Activated CD4-positive, alpha-beta memory T cell treated with anti-CD3 and anti-CD28 coated beads for 36 hours (primary cell): ENCODE measurements at regions not wholly inside any gene's neighbourhood (a gene's known extent, or its start where the extent isn't known, plus 50 kb on each side); places are given as distances from the start of the nearest gene placed in this dataset.

Experiments used
- CTCF ChIA-PET: fragments of 350-600 bp; sonication (Branson Sonifier 250); formaldehyde crosslinking; loops from one replicate; lab custom pipeline; 2021; ENCODE audit warnings: antibody characterized with exemption, inconsistent platforms; lab: Charles Lee
- POLR2A ChIA-PET: fragments of 350-600 bp; sonication (Branson Sonifier 250); formaldehyde crosslinking; loops from one replicate; lab custom pipeline; 2021; ENCODE audit warnings: antibody characterized with exemption; lab: Charles Lee
- DNase-seq: peaks from one replicate; pipeline ENCODE4 v3.0.0-alpha.2; 2020
- H3K27ac Mint-ChIP-seq: one replicate; pipeline ENCODE4 v1.8.0; 2021; ENCODE audit warnings: mixed read lengths
- H3K27me3 Mint-ChIP-seq: one replicate; pipeline ENCODE4 v1.8.0; 2021; ENCODE audit warnings: mixed read lengths
- H3K36me3 Mint-ChIP-seq: one replicate; pipeline ENCODE4 v1.8.0; 2021; ENCODE audit warnings: mixed read lengths
- H3K4me1 Mint-ChIP-seq: one replicate; pipeline ENCODE4 v1.8.0; 2021; ENCODE audit warnings: low read depth, mixed read lengths
- H3K4me3 Mint-ChIP-seq: one replicate; pipeline ENCODE4 v1.8.0; 2021; ENCODE audit warnings: mild to moderate bottlenecking, mixed read lengths
- H3K9me3 Mint-ChIP-seq: one replicate; pipeline ENCODE4 v1.8.0; 2021; ENCODE audit warnings: mixed read lengths
- intact Hi-C: fragments of 100-400 bp; cut with micrococcal nuclease; formaldehyde crosslinking; loops from one replicate; pipeline ENCODE4 v1.15.1; 2023

DNA sequence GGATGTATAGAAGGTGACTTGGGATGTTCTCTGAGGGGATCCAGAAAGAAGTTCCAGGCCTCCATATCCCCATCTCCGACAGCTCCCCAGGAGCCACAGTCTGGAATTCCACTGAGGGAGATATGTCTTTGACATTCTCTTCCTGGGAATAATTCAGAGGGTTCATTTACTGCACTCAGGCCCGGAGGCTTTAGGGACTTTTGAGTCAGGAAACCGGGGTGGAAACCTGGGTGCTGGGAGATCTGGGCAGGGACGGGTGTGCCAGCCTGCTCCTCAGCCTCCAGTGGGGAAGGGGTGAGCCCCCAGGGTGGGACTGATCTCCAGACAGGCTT lies 147.7 kb downstream of the SMAD6 start:
- Mint-ChIP-seq H3K4me1 (peaks cover 9% of the 10 kb centered on the region), H3K9me3 (no peaks in the 10 kb centered on the region), H3K4me3 (no peak overlapping the region), H3K27ac (no peak overlapping the region), H3K27me3 (peaks cover 14% of the 10 kb centered on the region), H3K36me3 (no peaks in the 10 kb centered on the region)
- ChIA-PET POLR2A (no interaction called here), CTCF (interaction anchor here (0.9 to 6.0 kb wide), 5 partner anchors 12 to 482 kb away, joined by 3 to 95 read pairs (median 56); no protein-coding TSS in a partner anchor)
- intact Hi-C loops, result loop anchor here (5.0 kb wide), 1 partner anchor 232 kb away; no protein-coding TSS in a partner anchor
- no peak for DNase-seq

DNA sequence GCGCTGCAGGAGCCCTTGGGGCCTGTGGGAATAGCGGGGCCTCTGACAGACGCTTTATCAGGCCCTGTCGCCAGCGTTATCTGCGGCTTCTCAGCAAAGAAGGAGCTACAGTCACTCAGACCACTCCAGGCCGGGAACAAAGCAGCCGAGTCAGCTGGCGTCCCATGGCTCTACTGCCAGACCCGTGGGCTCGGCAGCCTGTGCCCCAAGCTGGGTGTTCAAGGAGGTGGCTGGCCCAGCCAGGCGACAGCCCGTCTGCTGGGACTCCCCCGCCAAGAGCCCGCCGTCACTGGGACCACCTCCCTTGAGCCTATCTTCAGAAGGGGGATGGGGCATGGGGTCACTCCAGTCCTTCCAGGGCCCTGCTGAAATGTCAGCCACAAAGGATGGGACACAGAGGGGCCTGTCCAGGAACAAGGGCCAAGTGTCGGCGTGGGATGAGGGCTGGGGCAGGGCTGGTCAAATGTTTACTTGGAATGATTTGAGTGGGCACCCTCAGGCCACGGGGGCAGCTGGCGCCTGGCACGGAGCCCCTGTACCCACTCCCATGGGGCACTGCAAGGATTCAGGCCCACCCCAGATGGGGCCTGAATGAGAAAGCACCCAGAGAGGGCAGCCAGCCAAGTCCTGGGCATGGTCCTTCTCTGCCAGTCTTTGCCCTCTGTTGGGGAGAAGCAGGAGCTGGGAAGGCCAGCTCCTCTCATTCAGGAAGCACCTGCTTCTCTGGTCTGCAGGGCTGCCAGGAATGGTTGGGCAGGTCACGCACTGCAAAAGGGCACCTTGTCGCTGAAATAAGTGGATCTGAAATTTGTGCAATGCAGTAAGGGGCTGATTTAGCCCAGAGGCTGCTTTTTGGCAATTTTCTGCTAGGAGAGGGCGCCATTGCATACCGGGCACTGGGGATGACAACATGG lies 148.3 kb downstream of the SMAD6 start:
- H3K4me3 Mint-ChIP-seq, result no peak overlapping the region
- POLR2A ChIA-PET, result interaction anchor here (0.5 kb wide), 1 partner anchor 1834 kb away, joined by 3 read pairs; no protein-coding TSS in a partner anchor
- H3K36me3 Mint-ChIP-seq, result no peaks in the 10 kb centered on the region
- CTCF ChIA-PET, result interaction anchor here (0.6 to 6.0 kb wide), 21 partner anchors 8 to 583 kb away, joined by 3 to 95 read pairs (median 6); partner anchors contain the start of gene SMAD6
- peak; percentile 7 for DNase-seq
- intact Hi-C loops, result loop anchor here (5.0 kb wide), 1 partner anchor 233 kb away; no protein-coding TSS in a partner anchor
- no peak overlapping the region for H3K27ac Mint-ChIP-seq
- H3K27me3 Mint-ChIP-seq, result peaks cover 12% of the 10 kb centered on the region
- H3K4me1 Mint-ChIP-seq, result peaks cover 9% of the 10 kb centered on the region
- no peaks in the 10 kb centered on the region for H3K9me3 Mint-ChIP-seq

DNA sequence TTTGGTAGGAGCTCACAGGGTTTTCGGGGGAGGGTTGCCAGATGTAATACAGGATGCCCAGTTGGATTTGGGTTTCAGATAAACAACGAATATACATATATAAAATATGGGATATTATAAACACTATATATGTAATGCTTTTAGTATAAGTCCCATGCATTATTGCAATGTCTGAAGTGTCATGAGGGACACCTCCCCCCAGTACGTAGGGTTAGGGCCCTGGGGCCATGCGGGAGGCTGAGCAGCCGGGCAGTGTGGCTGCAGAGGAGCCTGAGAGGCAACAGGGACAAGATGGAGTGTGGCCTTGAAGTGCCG lies 148.9 kb downstream of the SMAD6 start:
- Mint-ChIP-seq H3K4me3 (no peak overlapping the region), H3K36me3 (no peaks in the 10 kb centered on the region), H3K4me1 (peaks cover 9% of the 10 kb centered on the region), H3K9me3 (no peaks in the 10 kb centered on the region), H3K27me3 (peaks cover 10% of the 10 kb centered on the region), H3K27ac (no peak overlapping the region)
- peak; percentile 8 for DNase-seq
- intact Hi-C loops, result loop anchor here (1.0 to 5.0 kb wide), 2 partner anchors 234 to 248 kb away; no protein-coding TSS in a partner anchor
- ChIA-PET CTCF (interaction anchor here (0.6 to 6.0 kb wide), 36 partner anchors 8 to 393 kb away, joined by 3 to 95 read pairs (median 6); partner anchors contain the start of gene SMAD6), POLR2A (interaction anchor here (0.5 kb wide), 1 partner anchor 1833 kb away, joined by 3 read pairs; no protein-coding TSS in a partner anchor)

DNA sequence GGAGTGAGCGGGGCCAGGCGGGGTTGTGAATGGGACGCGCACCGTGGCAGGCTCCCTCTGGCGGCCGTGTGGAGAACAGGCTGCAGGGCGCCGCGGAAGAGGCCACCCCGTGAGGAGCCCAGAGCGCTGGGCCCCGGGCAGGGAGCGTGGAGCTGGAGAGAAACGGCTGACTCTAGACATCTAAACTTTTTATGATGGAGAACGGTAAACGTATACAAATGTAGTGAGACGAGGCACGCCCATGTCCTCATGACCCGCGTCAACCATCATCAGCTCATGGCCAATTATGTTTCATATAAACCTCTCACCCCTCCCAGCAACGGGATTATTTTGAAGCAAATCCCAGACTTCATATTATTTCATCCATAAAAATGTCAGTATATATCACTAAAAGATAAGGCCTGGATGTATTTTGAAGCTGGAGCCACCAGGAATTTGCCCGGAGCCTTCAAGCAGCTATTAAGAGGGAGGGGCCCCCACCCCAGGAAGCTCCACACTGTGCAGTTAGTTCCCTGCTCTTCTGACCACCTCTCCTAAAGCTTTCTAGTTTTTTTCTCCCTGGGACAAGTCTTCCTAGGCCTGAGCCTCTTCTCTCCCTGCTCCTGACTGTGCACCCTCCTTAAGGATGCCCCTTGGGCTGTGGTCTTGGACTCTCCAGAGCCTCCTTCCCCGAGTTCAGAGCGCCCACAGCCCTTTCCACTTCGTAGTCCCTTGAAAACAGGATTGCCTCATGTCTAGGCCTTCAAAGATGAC lies 149.5 kb downstream of the SMAD6 start:
- POLR2A ChIA-PET, result no interaction called here
- no peaks in the 10 kb centered on the region for H3K9me3 Mint-ChIP-seq
- peak; percentile 85 for DNase-seq
- H3K27me3 Mint-ChIP-seq, result peaks cover 10% of the 10 kb centered on the region
- no peak overlapping the region for H3K4me3 Mint-ChIP-seq
- H3K27ac Mint-ChIP-seq, result no peak overlapping the region
- no peaks in the 10 kb centered on the region for H3K36me3 Mint-ChIP-seq
- intact Hi-C loops, result loop anchor here (1.0 to 5.0 kb wide), 2 partner anchors 234 to 248 kb away; no protein-coding TSS in a partner anchor
- CTCF ChIA-PET, result interaction anchor here (0.6 to 6.0 kb wide), 48 partner anchors 9 to 465 kb away, joined by 3 to 95 read pairs (median 5); partner anchors contain the start of genes MAP2K1 and SMAD6
- H3K4me1 Mint-ChIP-seq, result peaks cover 9% of the 10 kb centered on the region

DNA sequence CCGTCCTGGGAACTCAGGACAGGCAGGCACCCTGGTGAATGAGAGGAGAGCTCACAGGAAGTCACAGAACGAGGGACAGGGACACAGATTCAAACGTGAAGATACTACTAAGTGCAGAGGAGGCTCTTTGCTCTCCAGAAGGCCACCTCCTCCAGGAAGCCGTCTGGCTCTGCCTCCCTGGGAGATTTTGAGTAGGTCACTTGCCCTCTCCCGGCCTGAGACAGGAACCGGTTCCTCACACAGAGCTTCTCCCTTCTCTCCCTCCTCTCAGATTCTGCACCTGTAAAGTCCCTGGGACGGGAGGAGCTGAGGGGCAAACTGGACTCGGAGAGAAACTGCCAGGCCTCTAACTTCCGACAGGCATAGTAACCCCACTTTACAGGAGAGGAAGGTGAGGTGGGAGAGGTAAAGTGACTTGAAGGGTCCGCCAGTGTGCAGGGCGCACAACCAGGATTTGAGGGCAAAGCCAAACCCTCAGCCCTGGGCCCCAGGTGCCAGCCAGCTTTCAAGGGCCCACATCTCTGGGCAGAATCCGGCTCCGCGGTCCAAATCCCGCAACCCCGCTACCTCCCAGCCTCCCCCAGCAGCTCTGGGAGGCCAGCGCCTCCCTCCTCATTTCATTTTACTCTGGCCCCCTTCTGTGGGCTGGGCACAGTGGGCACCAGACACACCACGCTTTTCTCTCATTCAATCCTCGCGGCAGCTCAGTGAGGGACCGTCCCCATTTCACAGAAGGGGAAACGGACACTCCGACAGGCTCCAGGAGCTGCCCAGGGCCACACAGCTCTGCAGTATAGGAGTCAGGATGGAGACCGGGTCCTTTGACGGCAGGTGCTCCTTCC lies 150.2 kb downstream of the SMAD6 start:
- Mint-ChIP-seq H3K27me3 (peaks cover 10% of the 10 kb centered on the region), H3K27ac (no peak overlapping the region)
- intact Hi-C loops, result loop anchor here (5.0 kb wide), 1 partner anchor 235 kb away; no protein-coding TSS in a partner anchor

DNA sequence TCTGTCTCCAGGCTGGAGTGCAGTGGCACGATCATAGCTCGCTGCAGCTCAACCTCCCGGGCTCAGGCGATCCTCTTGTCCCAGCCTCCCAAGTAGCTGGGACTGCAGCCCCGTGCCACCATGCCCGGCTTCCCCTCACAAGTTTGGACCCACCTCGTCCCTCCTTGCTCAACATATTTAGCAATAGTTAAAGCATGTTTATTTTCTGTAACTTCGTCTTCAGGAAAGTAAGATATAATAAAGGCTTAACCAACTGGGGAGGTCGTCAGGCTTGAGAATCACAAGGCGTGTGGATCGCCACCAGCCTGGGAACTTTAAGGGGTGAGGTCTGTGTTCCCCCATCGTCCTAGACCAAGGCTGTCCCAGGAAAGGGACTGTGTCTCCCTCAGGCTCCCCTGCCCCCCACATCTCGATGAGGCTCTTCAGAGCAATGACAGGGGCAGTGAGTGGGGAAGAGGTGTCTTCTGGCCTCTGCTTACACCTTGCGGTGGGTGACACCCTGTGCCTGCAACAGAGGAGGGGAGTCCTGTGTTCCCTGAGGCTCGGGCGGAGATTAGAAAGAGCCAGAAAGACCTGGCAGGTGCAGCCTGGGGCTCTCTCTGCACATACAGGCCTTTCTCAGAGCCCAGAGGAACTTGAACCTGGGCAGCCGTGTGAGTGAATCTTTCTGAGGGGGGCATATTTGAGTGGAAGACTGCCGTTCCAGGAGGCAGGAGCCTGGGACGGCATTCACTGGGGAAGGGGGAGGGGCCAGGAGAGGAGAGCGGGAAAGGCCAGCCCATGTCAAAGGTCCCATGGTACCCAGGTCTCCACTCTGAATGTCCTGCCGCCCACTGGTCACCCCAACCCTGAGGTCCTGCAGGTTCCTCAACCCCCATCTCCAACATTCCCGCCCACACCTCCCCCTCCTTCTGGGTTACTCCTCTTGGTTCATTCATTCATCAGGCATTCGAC lies 152.3 kb downstream of the SMAD6 start:
- ChIA-PET POLR2A (no interaction called here), CTCF (interaction anchor here (0.7 to 6.0 kb wide), 4 partner anchors 8 to 251 kb away, joined by 4 to 95 read pairs (median 62); no protein-coding TSS in a partner anchor)
- Mint-ChIP-seq H3K27me3 (peaks cover 10% of the 10 kb centered on the region), H3K27ac (no peak overlapping the region), H3K4me1 (peaks cover 9% of the 10 kb centered on the region), H3K9me3 (no peaks in the 10 kb centered on the region), H3K4me3 (no peak overlapping the region), H3K36me3 (no peaks in the 10 kb centered on the region)
- DNase-seq, result peak; percentile 7
- intact Hi-C loops, result loop anchor here (5.0 kb wide), 1 partner anchor 237 kb away; no protein-coding TSS in a partner anchor

More for the DNA sequence above, 150.2 kb downstream of the SMAD6 start:
- ChIA-PET POLR2A (no interaction called here), CTCF (interaction anchor here (0.6 to 6.0 kb wide), 45 partner anchors 9 to 466 kb away, joined by 3 to 95 read pairs (median 5); partner anchors contain the start of genes MAP2K1 and SMAD6)
- Mint-ChIP-seq H3K4me3 (no peak overlapping the region), H3K4me1 (peaks cover 9% of the 10 kb centered on the region), H3K36me3 (no peaks in the 10 kb centered on the region), H3K9me3 (no peaks in the 10 kb centered on the region)
- peak; percentile 6 for DNase-seq

DNA sequence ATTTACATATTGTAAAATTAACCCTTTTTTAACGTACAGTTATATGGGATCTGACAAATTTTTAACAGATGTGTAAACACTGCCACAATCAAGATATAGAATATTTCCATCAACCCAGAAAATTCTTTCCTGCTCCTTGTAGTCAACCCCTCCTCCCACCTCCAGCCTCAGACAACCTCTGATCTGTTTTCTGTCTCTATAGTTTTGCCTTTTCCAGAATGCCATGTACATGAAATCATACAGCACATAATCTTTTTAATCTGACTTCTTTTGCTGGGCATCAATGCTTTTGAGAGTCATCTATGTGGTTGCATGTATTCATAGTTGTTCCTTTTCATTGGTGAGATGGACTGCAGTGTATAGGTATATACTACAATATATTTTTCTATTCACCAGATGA lies 153.0 kb downstream of the SMAD6 start:
- H3K9me3 Mint-ChIP-seq, result no peaks in the 10 kb centered on the region
- ChIA-PET CTCF (interaction anchor here (6.0 kb wide), 1 partner anchor 8 kb away, joined by 68 read pairs; no protein-coding TSS in a partner anchor), POLR2A (no interaction called here)
- no peaks in the 10 kb centered on the region for H3K36me3 Mint-ChIP-seq
- H3K27ac Mint-ChIP-seq, result no peak overlapping the region
- H3K4me3 Mint-ChIP-seq, result no peak overlapping the region
- H3K27me3 Mint-ChIP-seq, result peaks cover 14% of the 10 kb centered on the region
- no peak for DNase-seq
- H3K4me1 Mint-ChIP-seq, result peaks cover 9% of the 10 kb centered on the region
- intact Hi-C loops, result no loop called here

DNA sequence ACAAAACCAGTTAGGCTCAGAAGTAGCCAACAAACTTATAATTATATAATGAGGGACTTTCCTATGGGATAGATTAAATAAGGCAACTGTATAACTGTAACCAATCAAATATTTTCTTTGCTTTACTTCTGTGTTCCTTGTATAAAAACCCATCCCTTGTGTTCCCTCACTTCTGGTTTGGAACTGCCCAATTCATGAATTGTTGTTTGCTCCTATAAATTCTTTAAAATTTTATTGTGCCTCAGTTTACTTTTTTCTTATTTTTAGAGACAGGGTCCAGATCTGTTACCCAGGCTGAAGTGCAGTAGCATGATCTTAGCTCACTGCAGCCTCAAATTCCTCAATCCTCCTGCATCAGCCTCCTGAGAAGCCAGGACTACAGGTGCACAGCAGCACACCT lies 155.7 kb downstream of the SMAD6 start:
- ChIA-PET CTCF (no interaction called here), POLR2A (no interaction called here)
- H3K9me3 Mint-ChIP-seq, result no peaks in the 10 kb centered on the region
- H3K4me1 Mint-ChIP-seq, result no peaks in the 10 kb centered on the region
- DNase-seq, result no peak
- H3K36me3 Mint-ChIP-seq, result no peaks in the 10 kb centered on the region
- no peak overlapping the region for H3K27ac Mint-ChIP-seq
- peaks cover 14% of the 10 kb centered on the region for H3K27me3 Mint-ChIP-seq
- no peak overlapping the region for H3K4me3 Mint-ChIP-seq
- intact Hi-C loops, result no loop called here

DNA sequence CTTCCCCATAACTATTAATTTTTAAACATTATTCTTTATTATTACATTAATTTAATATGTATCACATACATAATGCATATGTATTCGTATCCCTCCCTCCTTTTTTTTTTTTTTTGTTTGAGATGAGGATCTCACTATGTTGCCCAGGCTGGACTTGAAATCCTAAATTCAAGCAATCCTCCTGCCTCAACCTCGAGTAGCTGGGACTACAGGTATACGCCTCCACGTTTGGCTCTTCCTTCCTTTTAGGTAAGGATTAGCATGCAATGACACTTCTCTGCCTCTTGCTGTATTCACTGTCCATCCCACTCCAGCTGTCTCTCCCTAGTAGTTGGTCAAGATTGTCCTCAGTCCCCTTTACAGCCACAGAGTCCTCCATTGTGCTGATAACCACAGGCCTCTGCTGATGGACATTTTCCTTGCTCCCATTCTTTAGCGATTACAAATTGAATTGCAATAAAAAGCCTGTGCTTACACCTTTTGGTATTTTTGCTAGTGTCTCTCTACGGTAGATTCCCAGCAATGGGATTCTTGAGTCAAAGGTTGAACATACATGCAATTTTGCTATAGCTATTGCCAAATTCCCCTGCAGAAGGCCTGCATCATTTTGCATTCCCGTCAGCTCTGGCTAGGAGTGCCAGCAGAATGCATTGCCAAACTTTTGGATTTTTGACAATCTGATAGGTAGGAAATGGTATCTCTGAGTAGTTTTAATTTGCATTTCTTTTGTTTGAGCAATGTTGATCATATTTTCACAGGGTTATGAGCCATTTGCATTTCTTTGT lies 156.6 kb downstream of the SMAD6 start:
- Mint-ChIP-seq H3K27me3 (peaks cover 14% of the 10 kb centered on the region), H3K9me3 (no peaks in the 10 kb centered on the region), H3K4me1 (no peaks in the 10 kb centered on the region), H3K36me3 (no peaks in the 10 kb centered on the region), H3K27ac (no peak overlapping the region), H3K4me3 (no peak overlapping the region)
- ChIA-PET POLR2A (interaction anchor here (0.6 kb wide), 1 partner anchor 115 kb away, joined by 3 read pairs; no protein-coding TSS in a partner anchor), CTCF (interaction anchor here (0.7 kb wide), 1 partner anchor 614 kb away, joined by 3 read pairs; no protein-coding TSS in a partner anchor)
- no peak for DNase-seq
- intact Hi-C loops, result no loop called here
